Endothelial cell of umbilical vein (primary cell): ENCODE measurements at regions not wholly inside any gene's neighbourhood (a gene's known extent, or its start where the extent isn't known, plus 50 kb on each side); places are given as distances from the start of the nearest gene placed in this dataset.

Experiments
- CTCF ChIP-seq, 2 donors: IDR thresholded peaks; 1 replicate in 1 of 2; 2 replicates in 1 of 2; pipeline ENCODE4 v1.5.1; 2011; ENCODE audit warnings: low read length in 2 of 2, mild to moderate bottlenecking in 2 of 2, moderate library complexity in 2 of 2, control low read depth in 1 of 2, inconsistent platforms in 1 of 2, low read depth in 1 of 2; ENCODE audit not compliant: insufficient read depth in 1 of 2; ENCODE audit errors: extremely low read depth in 1 of 2
- MAX ChIP-seq: IDR thresholded peaks from 2 replicates; pipeline ENCODE4 v1.6.1; 2011; ENCODE audit not compliant: insufficient read depth, insufficient read length
- POLR2AphosphoS5 ChIP-seq: IDR thresholded peaks from 2 replicates; pipeline ENCODE4 v1.6.1; 2012; ENCODE audit warnings: low read depth, mild to moderate bottlenecking, control low read depth, low read length, moderate library complexity; ENCODE audit not compliant: insufficient read depth

- TF ChIP-seq CTCF (IDR thresholded peaks at IDR 0.05; ENCODE audit: extremely low read depth in 1 of 2, insufficient read depth in 1 of 2, low read depth in 1 of 2, low read length in 2 of 2), result no peak
- no peak for TF ChIP-seq MAX
- TF ChIP-seq POLR2AphosphoS5, result no peak
Measured at GRCh38 chr7:31267486-31267885, 73.0 kb downstream of the NEUROD6 start.
